Trophoblast cell (in vitro differentiated cells and primary cell): ENCODE measurements at regions not wholly inside any gene's neighbourhood (a gene's known extent, or its start where the extent isn't known, plus 50 kb on each side); places are given as distances from the start of the nearest gene placed in this dataset.

Experiments
- DNase-seq, 2 donors: peaks; one replicate each; pipeline ENCODE4 v3.0.0-alpha.2; 2016
- H2AFZ ChIP-seq: 2 replicates; pipeline ENCODE4 v1.6.1; 2013; ENCODE audit warnings: low read length, moderate library complexity, mild to moderate bottlenecking; ENCODE audit not compliant: insufficient read depth, poor library complexity
- H2AK5ac ChIP-seq: 2 replicates; pipeline ENCODE4 v1.6.1; 2013; ENCODE audit warnings: mild to moderate bottlenecking, low read length
- H2BK120ac ChIP-seq: 2 replicates; pipeline ENCODE4 v1.6.1; 2013; ENCODE audit warnings: low read length, mild to moderate bottlenecking, moderate library complexity; ENCODE audit not compliant: insufficient read depth, poor library complexity
- H2BK12ac ChIP-seq: 2 replicates; pipeline ENCODE4 v1.6.1; 2013; ENCODE audit warnings: mild to moderate bottlenecking, low read length, moderate library complexity
- H2BK5ac ChIP-seq: 2 replicates; pipeline ENCODE4 v1.6.1; 2013; ENCODE audit warnings: low read length, low read depth, moderate library complexity, mild to moderate bottlenecking; ENCODE audit not compliant: poor library complexity
- H3K14ac ChIP-seq: 2 replicates; pipeline ENCODE4 v1.6.1; 2013; ENCODE audit warnings: mild to moderate bottlenecking, low read length
- H3K18ac ChIP-seq: 2 replicates; pipeline ENCODE4 v1.6.1; 2013; ENCODE audit warnings: mild to moderate bottlenecking, low read length
- H3K23ac ChIP-seq: 2 replicates; pipeline ENCODE4 v1.6.1; 2013; ENCODE audit warnings: low read length
- H3K27ac ChIP-seq: 2 replicates; pipeline ENCODE4 v1.5.1; 2013; ENCODE audit warnings: low read depth, mild to moderate bottlenecking, inconsistent platforms, low read length, moderate library complexity
- H3K27me3 ChIP-seq: 2 replicates; pipeline ENCODE4 v1.6.1; 2013; ENCODE audit warnings: inconsistent platforms, mild to moderate bottlenecking, low read length, moderate library complexity; ENCODE audit not compliant: insufficient read depth
- H3K36me3 ChIP-seq, 2 experiments: 1 replicate in 1 of 2; 2 replicates in 1 of 2; pipeline ENCODE4 v1.6.1; 2013; ENCODE audit warnings: low read length in 2 of 2, mild to moderate bottlenecking in 2 of 2, moderate library complexity in 1 of 2; ENCODE audit not compliant: insufficient read depth in 2 of 2, control insufficient read depth in 1 of 2
- H3K4ac ChIP-seq: 2 replicates; pipeline ENCODE4 v1.6.1; 2013; ENCODE audit warnings: low read depth, mild to moderate bottlenecking, low read length, moderate library complexity
- H3K4me1 ChIP-seq, 2 experiments: 1 replicate in 1 of 2; 2 replicates in 1 of 2; pipeline ENCODE4 v1.6.1; 2013; ENCODE audit warnings: low read length in 2 of 2, mild to moderate bottlenecking in 2 of 2, moderate library complexity in 1 of 2; ENCODE audit not compliant: insufficient read depth in 2 of 2, control insufficient read depth in 1 of 2
- H3K4me2 ChIP-seq: 2 replicates; pipeline ENCODE4 v1.6.1; 2013; ENCODE audit warnings: inconsistent platforms, mild to moderate bottlenecking, low read length, moderate library complexity
- H3K4me3 ChIP-seq: 2 replicates; pipeline ENCODE4 v1.5.1; 2013; ENCODE audit warnings: mild to moderate bottlenecking, low read depth, low read length, inconsistent platforms
- H3K79me1 ChIP-seq: one replicate; pipeline ENCODE4 v1.6.1; 2013; ENCODE audit warnings: low read length
- H3K79me2 ChIP-seq: 2 replicates; pipeline ENCODE4 v1.6.1; 2013; ENCODE audit warnings: low read length, mild to moderate bottlenecking; ENCODE audit not compliant: control insufficient read depth, insufficient read depth, poor library complexity
- H3K9ac ChIP-seq: 2 replicates; pipeline ENCODE4 v1.6.1; 2013; ENCODE audit warnings: mild to moderate bottlenecking, low read length
- H3K9me3 ChIP-seq: 2 replicates; pipeline ENCODE4 v1.6.1; 2013; ENCODE audit warnings: low read depth, mild to moderate bottlenecking, control low read depth, inconsistent platforms, low read length; ENCODE audit not compliant: insufficient read depth
- H4K12ac ChIP-seq: 2 replicates; pipeline ENCODE4 v1.6.1; 2013; ENCODE audit warnings: low read depth, mild to moderate bottlenecking, low read length, moderate library complexity
- H4K8ac ChIP-seq: 2 replicates; pipeline ENCODE4 v1.6.1; 2013; ENCODE audit warnings: low read depth, mild to moderate bottlenecking, low read length, moderate library complexity
- H4K91ac ChIP-seq: one replicate; pipeline ENCODE4 v1.6.1; 2013; ENCODE audit warnings: low read depth, mild to moderate bottlenecking, low read length, moderate library complexity
- WGBS: extraction: QIAGEN DNeasy Blood & Tissue Kit; methylation state at CpG from one replicate; pipeline ENCODE4 v1.1.7; 2013; ENCODE audit warnings: missing lambda C conversion rate; ENCODE audit not compliant: insufficient read length, insufficient coverage; ENCODE audit errors: extremely low coverage; 5-methylcytosine and 5-hydroxymethylcytosine counted together

DNA sequence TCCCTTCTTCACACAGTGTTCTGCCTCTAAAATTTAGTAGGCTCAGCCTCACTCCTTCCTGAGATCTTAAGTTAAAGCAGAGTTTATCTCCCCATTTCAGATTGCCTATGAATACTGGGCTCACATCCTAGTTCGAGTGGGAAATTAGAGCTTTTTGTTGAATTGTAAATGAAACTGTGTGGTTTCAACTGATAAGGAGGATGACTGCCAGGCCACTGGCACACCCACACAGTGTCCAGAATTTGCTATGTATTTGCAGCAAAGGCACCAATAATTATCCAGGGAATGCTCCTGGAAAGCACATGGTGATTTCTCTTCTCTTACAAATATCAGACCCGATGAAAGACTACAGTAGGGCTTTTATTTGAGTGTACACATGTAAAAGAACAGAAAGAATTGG lies 308.1 kb upstream of the COL8A1 start:
- H2BK120ac ChIP-seq: no peak overlapping the region
- no peak overlapping the region for H3K27ac ChIP-seq
- no peak overlapping the region for H4K12ac ChIP-seq
- H3K23ac ChIP-seq: no peak overlapping the region
- no peaks in the 10 kb centered on the region for H3K79me1 ChIP-seq
- no peak for DNase-seq
- H2AFZ ChIP-seq: no peak overlapping the region
- no peak overlapping the region for H3K4ac ChIP-seq
- H3K4me2 ChIP-seq: no peak overlapping the region
- H3K79me2 ChIP-seq: no peaks in the 10 kb centered on the region
- H3K27me3 ChIP-seq: no peaks in the 10 kb centered on the region
- no peak overlapping the region for H2BK12ac ChIP-seq
- H3K9ac ChIP-seq: no peak overlapping the region
- H3K36me3 ChIP-seq: no peaks in the 10 kb centered on the region
- no peak overlapping the region for H2AK5ac ChIP-seq
- no peaks in the 10 kb centered on the region for H3K4me1 ChIP-seq
- H3K18ac ChIP-seq: no peak overlapping the region
- no peaks in the 10 kb centered on the region for H3K9me3 ChIP-seq
- no peak overlapping the region for H3K14ac ChIP-seq
- no peak overlapping the region for H2BK5ac ChIP-seq
- no CpG with 5 or more reads among the region's 2 CpGs for WGBS
- H4K91ac ChIP-seq: no peak overlapping the region
- H4K8ac ChIP-seq: no peak overlapping the region
- H3K4me3 ChIP-seq: no peak overlapping the region

DNA sequence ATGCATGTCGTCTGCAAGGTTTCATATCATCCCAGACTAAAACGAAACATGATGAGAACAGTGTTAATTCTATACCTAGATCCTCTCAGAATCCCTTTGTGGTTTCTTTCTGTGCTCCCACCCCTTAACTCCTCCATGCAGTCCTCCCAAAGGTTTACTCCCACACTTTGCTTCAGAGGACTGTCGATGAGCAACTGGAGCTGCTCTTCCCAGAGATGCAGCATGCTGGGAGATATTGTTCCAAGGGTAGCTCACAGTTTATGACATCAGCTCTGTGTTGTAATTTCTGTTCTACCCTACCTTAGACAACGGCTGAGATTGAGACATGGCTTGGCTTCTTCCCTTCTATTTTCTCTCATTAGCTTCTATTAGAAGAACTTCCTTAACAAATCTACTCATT lies 313.0 kb upstream of the COL8A1 start:
- no peak overlapping the region for H2AK5ac ChIP-seq

DNA sequence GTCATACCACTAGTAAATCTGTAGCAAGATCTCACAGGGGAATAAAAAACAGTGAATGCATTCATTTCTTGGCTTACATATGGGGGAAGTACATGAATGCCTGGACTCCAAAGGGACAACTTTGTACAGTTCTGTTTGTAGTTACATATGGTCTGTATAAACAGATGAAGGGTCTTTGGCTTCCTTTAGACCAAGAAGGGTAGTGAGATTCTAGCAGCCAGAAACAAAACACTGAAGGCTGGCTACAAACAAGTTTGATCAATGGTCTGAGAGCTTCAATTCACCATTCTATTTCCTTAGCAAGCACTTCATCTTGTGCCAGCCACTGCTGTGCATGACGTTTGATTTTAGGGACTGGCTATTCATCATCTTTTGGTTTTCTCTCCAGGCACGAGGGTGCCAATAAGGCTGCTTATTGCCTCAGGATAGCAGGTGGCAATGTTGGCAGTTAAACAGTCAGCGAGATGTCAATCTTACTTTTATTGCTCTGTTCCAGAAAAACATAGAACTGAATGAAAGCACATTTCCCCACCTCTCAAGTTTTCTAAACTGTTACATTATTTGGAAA lies 313.7 kb upstream of the COL8A1 start:
- H3K4me1 ChIP-seq: no peaks in the 10 kb centered on the region
- no peak overlapping the region for H4K12ac ChIP-seq
- H3K79me2 ChIP-seq: no peaks in the 10 kb centered on the region
- H3K4me3 ChIP-seq: no peak overlapping the region
- H3K4me2 ChIP-seq: no peak overlapping the region
- H3K79me1 ChIP-seq: no peaks in the 10 kb centered on the region
- H3K27me3 ChIP-seq: no peaks in the 10 kb centered on the region
- H3K14ac ChIP-seq: no peak overlapping the region
- H4K8ac ChIP-seq: no peak overlapping the region
- H2AFZ ChIP-seq: no peak overlapping the region
- no peaks in the 10 kb centered on the region for H3K36me3 ChIP-seq
- no peak overlapping the region for H3K27ac ChIP-seq
- H3K9ac ChIP-seq: no peak overlapping the region
- H3K18ac ChIP-seq: no peak overlapping the region
- no peak for DNase-seq
- H3K4ac ChIP-seq: no peak overlapping the region
- no peak overlapping the region for H4K91ac ChIP-seq
- no peak overlapping the region for H2AK5ac ChIP-seq
- no peak overlapping the region for H2BK5ac ChIP-seq
- no peak overlapping the region for H3K23ac ChIP-seq
- H2BK12ac ChIP-seq: no peak overlapping the region
- H3K9me3 ChIP-seq: no peaks in the 10 kb centered on the region
- no CpG with 5 or more reads among the region's 3 CpGs for WGBS
- H2BK120ac ChIP-seq: no peak overlapping the region

More for the DNA sequence above, 313.0 kb upstream of the COL8A1 start:
- Histone ChIP-seq H3K9ac (no peak overlapping the region), H4K91ac (no peak overlapping the region), H3K18ac (no peak overlapping the region), H3K4me3 (no peak overlapping the region), H2AFZ (no peak overlapping the region), H3K4me2 (no peak overlapping the region), H3K4ac (no peak overlapping the region), H3K14ac (no peak overlapping the region), H3K27ac (no peak overlapping the region), H4K8ac (no peak overlapping the region), H2BK5ac (no peak overlapping the region), H4K12ac (no peak overlapping the region), H2BK12ac (no peak overlapping the region), H3K36me3 (no peaks in the 10 kb centered on the region), H3K23ac (no peak overlapping the region), H3K9me3 (no peaks in the 10 kb centered on the region), H3K4me1 (no peaks in the 10 kb centered on the region), H3K79me2 (no peaks in the 10 kb centered on the region), H2BK120ac (no peak overlapping the region), H3K27me3 (no peaks in the 10 kb centered on the region), H3K79me1 (no peaks in the 10 kb centered on the region)
- DNase-seq: no peak
- no CpG with 5 or more reads among the region's 4 CpGs for WGBS

DNA sequence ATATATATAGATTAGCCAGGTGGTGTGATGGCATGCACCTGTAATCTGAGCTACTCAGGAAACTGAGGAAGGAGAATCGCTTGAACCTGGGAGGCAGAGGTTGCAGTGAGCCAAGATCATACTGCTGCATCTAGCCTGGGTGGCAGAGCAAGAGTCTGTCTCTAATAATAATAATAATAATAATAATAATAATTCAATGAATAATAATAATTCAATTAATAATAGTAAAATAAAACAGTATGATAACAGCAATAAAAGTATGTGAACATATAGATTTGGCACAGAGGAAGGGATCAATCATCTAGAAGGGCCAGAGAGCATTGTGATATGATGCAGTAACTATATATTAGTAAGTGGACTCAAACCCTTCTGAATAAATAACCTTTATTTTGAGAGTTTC lies 314.5 kb upstream of the COL8A1 start:
- Histone ChIP-seq H4K91ac (no peak overlapping the region), H2BK120ac (no peak overlapping the region), H3K4me3 (no peak overlapping the region), H2BK5ac (no peak overlapping the region), H3K4me1 (no peaks in the 10 kb centered on the region), H4K12ac (no peak overlapping the region), H2BK12ac (no peak overlapping the region), H2AK5ac (no peak overlapping the region), H3K27ac (no peak overlapping the region), H3K14ac (no peak overlapping the region), H2AFZ (no peak overlapping the region), H3K79me2 (no peaks in the 10 kb centered on the region), H3K4ac (no peak overlapping the region), H3K4me2 (no peak overlapping the region), H3K23ac (no peak overlapping the region), H3K18ac (no peak overlapping the region), H3K9me3 (no peaks in the 10 kb centered on the region), H3K79me1 (no peaks in the 10 kb centered on the region), H4K8ac (no peak overlapping the region), H3K9ac (no peak overlapping the region), H3K27me3 (no peaks in the 10 kb centered on the region), H3K36me3 (no peaks in the 10 kb centered on the region)
- no CpG with 5 or more reads among the region's 1 CpG for WGBS
- DNase-seq: no peak
